Astrocyte (in vitro differentiated cells and primary cell): ENCODE measurements at regions not wholly inside any gene's neighbourhood (a gene's known extent, or its start where the extent isn't known, plus 50 kb on each side); places are given as distances from the start of the nearest gene placed in this dataset.

Source experiments
- DNase-seq: peaks from one replicate; pipeline ENCODE4 v3.0.0-alpha.2; 2010; ENCODE audit warnings: low read depth
- FAIRE-seq: peaks from 2 replicates; lab custom pipeline; 2011; peaks lifted over from hg19 to GRCh38; lab: Jason Lieb, UNC
- H2AFZ ChIP-seq: 2 replicates; pipeline ENCODE4 v1.6.0; 2012; ENCODE audit warnings: low read depth, low read length, inconsistent platforms
- H3K27ac ChIP-seq: 2 replicates; pipeline ENCODE4 v1.5.1; 2011; ENCODE audit warnings: low read depth, low read length, inconsistent platforms
- H3K27me3 ChIP-seq: 2 replicates; pipeline ENCODE4 v1.6.0; 2011; ENCODE audit warnings: low read length, inconsistent platforms; ENCODE audit not compliant: insufficient read depth
- H3K36me3 ChIP-seq: 2 replicates; pipeline ENCODE4 v1.5.1; 2011; ENCODE audit warnings: low read length, inconsistent platforms; ENCODE audit not compliant: insufficient read depth
- H3K4me1 ChIP-seq: 2 replicates; pipeline ENCODE4 v1.5.1; 2011; ENCODE audit warnings: low read length, inconsistent platforms; ENCODE audit not compliant: insufficient read depth
- H3K4me2 ChIP-seq: 2 replicates; pipeline ENCODE4 v1.6.0; 2012; ENCODE audit warnings: low read length, inconsistent platforms
- H3K4me3 ChIP-seq: 2 replicates; pipeline ENCODE4 v1.5.1; 2011; ENCODE audit warnings: low read depth, mild to moderate bottlenecking, low read length, inconsistent platforms; ENCODE audit not compliant: insufficient read depth
- H3K79me2 ChIP-seq: 2 replicates; pipeline ENCODE4 v1.6.0; 2012; ENCODE audit warnings: mild to moderate bottlenecking, low read length, inconsistent platforms; ENCODE audit not compliant: insufficient read depth
- H3K9ac ChIP-seq: 2 replicates; pipeline ENCODE4 v1.6.0; 2012; ENCODE audit warnings: mild to moderate bottlenecking, low read length, inconsistent platforms
- H3K9me3 ChIP-seq: 2 replicates; pipeline ENCODE4 v1.5.1; 2012; ENCODE audit warnings: low read depth, mild to moderate bottlenecking, low read length, inconsistent platforms; ENCODE audit not compliant: insufficient read depth
- H4K20me1 ChIP-seq: 2 replicates; pipeline ENCODE4 v1.6.0; 2012; ENCODE audit warnings: low read length, inconsistent platforms; ENCODE audit not compliant: insufficient read depth
- H3K27ac Mint-ChIP-seq: one replicate; pipeline ENCODE4 v1.8.0; 2021; ENCODE audit warnings: mild to moderate bottlenecking, mixed read lengths; ENCODE audit not compliant: unreplicated experiment
- H3K27me3 Mint-ChIP-seq: one replicate; pipeline ENCODE4 v1.8.0; 2021; ENCODE audit warnings: low read depth, mixed read lengths; ENCODE audit not compliant: unreplicated experiment
- H3K36me3 Mint-ChIP-seq: one replicate; pipeline ENCODE4 v1.8.0; 2021; ENCODE audit warnings: low read depth, mixed read lengths; ENCODE audit not compliant: unreplicated experiment
- H3K4me1 Mint-ChIP-seq: one replicate; pipeline ENCODE4 v1.8.0; 2021; ENCODE audit warnings: low read depth, mixed read lengths; ENCODE audit not compliant: unreplicated experiment
- H3K4me3 Mint-ChIP-seq: one replicate; pipeline ENCODE4 v1.8.0; 2021; ENCODE audit warnings: mild to moderate bottlenecking, moderate library complexity, mixed read lengths; ENCODE audit not compliant: unreplicated experiment
- H3K9me3 Mint-ChIP-seq: one replicate; pipeline ENCODE4 v1.8.0; 2021; ENCODE audit warnings: mild to moderate bottlenecking, mixed read lengths; ENCODE audit not compliant: unreplicated experiment
- EZH2 ChIP-seq: IDR thresholded peaks from 2 replicates; pipeline ENCODE4 v1.6.1; 2012; ENCODE audit warnings: mild to moderate bottlenecking, low read length, inconsistent platforms; ENCODE audit not compliant: insufficient read depth
- TF ChIP-seq, protein P1 (sequence below): IDR thresholded peaks from 2 replicates; pipeline ENCODE4 v1.5.1; 2011; ENCODE audit warnings: low read depth, mild to moderate bottlenecking, inconsistent platforms, low read length, moderate library complexity; ENCODE audit not compliant: insufficient read depth

DNA sequence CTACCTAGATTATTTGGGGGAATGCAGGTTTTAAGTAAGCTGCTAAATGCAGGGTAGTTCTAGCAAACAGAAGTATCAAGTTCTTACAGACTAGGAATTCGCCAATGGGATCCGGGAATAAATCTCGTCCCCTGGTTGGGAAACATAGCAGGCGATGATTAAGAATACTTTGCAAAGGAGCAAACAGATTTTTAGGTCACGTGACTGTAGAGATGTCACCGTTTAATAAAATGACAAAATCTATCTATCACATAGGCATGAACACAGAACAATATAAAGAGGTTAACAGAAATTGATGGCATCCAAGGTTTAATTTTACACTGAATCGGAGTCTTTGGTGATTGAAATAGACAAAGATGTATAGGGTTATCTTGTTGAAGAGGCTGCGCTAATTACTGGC is 664.1 kb downstream of the BCL11A start:
- DNase-seq (no peak), FAIRE-seq (no peak)
- Mint-ChIP-seq H3K27me3 (peaks cover 2% of the 10 kb centered on the region), H3K9me3 (no peaks in the 10 kb centered on the region), H3K27ac (no peak overlapping the region), H3K4me3 (no peak overlapping the region), H3K4me1 (peaks cover 3% of the 10 kb centered on the region), H3K36me3 (no peaks in the 10 kb centered on the region)
- TF ChIP-seq EZH2, result no peak
- TF ChIP-seq, protein P1, sequence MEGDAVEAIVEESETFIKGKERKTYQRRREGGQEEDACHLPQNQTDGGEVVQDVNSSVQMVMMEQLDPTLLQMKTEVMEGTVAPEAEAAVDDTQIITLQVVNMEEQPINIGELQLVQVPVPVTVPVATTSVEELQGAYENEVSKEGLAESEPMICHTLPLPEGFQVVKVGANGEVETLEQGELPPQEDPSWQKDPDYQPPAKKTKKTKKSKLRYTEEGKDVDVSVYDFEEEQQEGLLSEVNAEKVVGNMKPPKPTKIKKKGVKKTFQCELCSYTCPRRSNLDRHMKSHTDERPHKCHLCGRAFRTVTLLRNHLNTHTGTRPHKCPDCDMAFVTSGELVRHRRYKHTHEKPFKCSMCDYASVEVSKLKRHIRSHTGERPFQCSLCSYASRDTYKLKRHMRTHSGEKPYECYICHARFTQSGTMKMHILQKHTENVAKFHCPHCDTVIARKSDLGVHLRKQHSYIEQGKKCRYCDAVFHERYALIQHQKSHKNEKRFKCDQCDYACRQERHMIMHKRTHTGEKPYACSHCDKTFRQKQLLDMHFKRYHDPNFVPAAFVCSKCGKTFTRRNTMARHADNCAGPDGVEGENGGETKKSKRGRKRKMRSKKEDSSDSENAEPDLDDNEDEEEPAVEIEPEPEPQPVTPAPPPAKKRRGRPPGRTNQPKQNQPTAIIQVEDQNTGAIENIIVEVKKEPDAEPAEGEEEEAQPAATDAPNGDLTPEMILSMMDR, result no peak
- H3K4me3 ChIP-seq, result no peak overlapping the region
- H3K4me2 ChIP-seq, result no peak overlapping the region
- no peaks in the 10 kb centered on the region for H3K36me3 ChIP-seq
- no peak overlapping the region for H3K27ac ChIP-seq
- H3K9ac ChIP-seq, result no peak overlapping the region
- peaks cover under 1% of the 10 kb centered on the region for H3K9me3 ChIP-seq
- H3K79me2 ChIP-seq, result no peaks in the 10 kb centered on the region
- H3K27me3 ChIP-seq, result no peaks in the 10 kb centered on the region
- no peaks in the 10 kb centered on the region for H3K4me1 ChIP-seq
- no peak overlapping the region for H2AFZ ChIP-seq
- no peaks in the 10 kb centered on the region for H4K20me1 ChIP-seq

DNA sequence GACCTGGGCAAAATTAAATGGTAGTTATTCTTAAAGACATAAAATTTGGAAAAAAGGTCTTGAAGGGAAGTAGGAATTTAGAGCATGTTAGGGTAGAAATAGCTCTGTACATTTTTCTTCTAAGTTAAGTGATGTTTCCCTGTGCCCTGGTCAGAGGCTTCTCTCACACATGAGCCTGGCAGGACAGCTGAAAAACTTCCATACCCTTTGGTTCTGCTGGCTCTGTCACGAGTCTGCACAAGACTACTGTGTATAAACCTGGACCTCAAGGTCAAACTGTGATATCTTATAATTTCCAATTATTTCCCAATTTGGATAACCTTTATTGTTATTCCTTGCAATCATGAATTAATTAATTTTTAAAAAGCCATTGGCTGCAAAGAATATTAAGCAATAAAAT is 664.7 kb downstream of the BCL11A start:
- H3K9ac ChIP-seq, result no peak overlapping the region
- H3K27me3 Mint-ChIP-seq, result peaks cover 4% of the 10 kb centered on the region
- H2AFZ ChIP-seq, result no peak overlapping the region
- TF ChIP-seq, protein P1, result no peak
- no peak for TF ChIP-seq EZH2
- H3K9me3 ChIP-seq, result peaks cover 3% of the 10 kb centered on the region
- H3K36me3 ChIP-seq, result no peaks in the 10 kb centered on the region
- DNase-seq, result no peak
- H3K27ac ChIP-seq, result no peak overlapping the region
- no peaks in the 10 kb centered on the region for H4K20me1 ChIP-seq
- no peaks in the 10 kb centered on the region for H3K4me1 ChIP-seq
- H3K79me2 ChIP-seq, result no peaks in the 10 kb centered on the region
- no peak for FAIRE-seq
- H3K4me1 Mint-ChIP-seq, result peaks cover 3% of the 10 kb centered on the region
- no peaks in the 10 kb centered on the region for H3K36me3 Mint-ChIP-seq
- no peak overlapping the region for H3K4me3 ChIP-seq
- no peaks in the 10 kb centered on the region for H3K27me3 ChIP-seq
- H3K4me3 Mint-ChIP-seq, result no peak overlapping the region
- H3K4me2 ChIP-seq, result no peak overlapping the region
- H3K27ac Mint-ChIP-seq, result no peak overlapping the region
- no peaks in the 10 kb centered on the region for H3K9me3 Mint-ChIP-seq

DNA sequence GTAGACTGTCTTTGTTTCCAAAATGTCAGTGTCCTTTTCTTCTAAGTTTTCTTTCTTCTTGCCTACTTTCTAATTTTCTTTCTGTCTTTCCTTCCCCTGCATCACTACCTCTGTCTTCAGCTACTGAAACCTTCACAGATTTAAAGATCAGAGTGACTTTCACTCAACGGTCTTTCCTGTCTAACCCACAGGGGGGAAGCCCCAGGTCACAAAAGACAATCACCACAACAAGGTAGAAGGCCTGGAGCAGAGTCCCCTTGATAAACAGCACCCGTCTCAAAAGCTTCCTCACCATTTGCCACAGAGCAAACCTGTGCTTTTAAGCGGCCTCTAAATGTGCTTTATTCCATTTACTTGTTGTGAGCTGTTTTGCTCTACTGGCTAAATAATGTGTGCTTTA is 665.4 kb downstream of the BCL11A start:
- no peak overlapping the region for H3K4me3 Mint-ChIP-seq
- H3K9me3 Mint-ChIP-seq, result no peaks in the 10 kb centered on the region
- Histone ChIP-seq H3K9ac (no peak overlapping the region), H3K4me1 (no peaks in the 10 kb centered on the region), H4K20me1 (no peaks in the 10 kb centered on the region), H3K4me3 (no peak overlapping the region), H3K27me3 (no peaks in the 10 kb centered on the region), H3K27ac (no peak overlapping the region), H3K9me3 (peaks cover 3% of the 10 kb centered on the region), H3K4me2 (no peak overlapping the region), H3K36me3 (no peaks in the 10 kb centered on the region), H3K79me2 (no peaks in the 10 kb centered on the region), H2AFZ (no peak overlapping the region)
- no peaks in the 10 kb centered on the region for H3K36me3 Mint-ChIP-seq
- H3K27me3 Mint-ChIP-seq, result peaks cover 4% of the 10 kb centered on the region
- TF ChIP-seq, protein P1, result no peak
- TF ChIP-seq EZH2, result no peak
- FAIRE-seq (no peak), DNase-seq (no peak)
- peaks cover 3% of the 10 kb centered on the region for H3K4me1 Mint-ChIP-seq
- no peak overlapping the region for H3K27ac Mint-ChIP-seq
